Nephron progenitor cell (in vitro differentiated cells): ENCODE measurements at regions not wholly inside any gene's neighbourhood (a gene's known extent, or its start where the extent isn't known, plus 50 kb on each side); places are given as distances from the start of the nearest gene placed in this dataset.

ENCODE experiments used
- DNase-seq: peaks from one replicate; pipeline ENCODE4 v3.0.0; 2021
- H3K27ac Mint-ChIP-seq: 2 replicates; pipeline ENCODE4 v1.8.0; 2021; ENCODE audit warnings: mild to moderate bottlenecking, moderate library complexity, mixed read lengths
- H3K27me3 Mint-ChIP-seq: 2 replicates; pipeline ENCODE4 v1.8.0; 2021; ENCODE audit warnings: mild to moderate bottlenecking, low read depth, mixed read lengths; ENCODE audit not compliant: poor library complexity
- H3K36me3 Mint-ChIP-seq: 2 replicates; pipeline ENCODE4 v1.8.0; 2021; ENCODE audit warnings: low read depth, mixed read lengths
- H3K4me1 Mint-ChIP-seq: 2 replicates; pipeline ENCODE4 v1.8.0; 2021; ENCODE audit warnings: mixed read lengths
- H3K4me3 Mint-ChIP-seq: 2 replicates; pipeline ENCODE4 v1.8.0; 2021; ENCODE audit warnings: mild to moderate bottlenecking, moderate library complexity, mixed read lengths
- H3K9me3 Mint-ChIP-seq: 2 replicates; pipeline ENCODE4 v1.8.0; 2021; ENCODE audit warnings: mild to moderate bottlenecking, moderate library complexity, mixed read lengths
- CTCF ChIP-seq: fragments of 200-600 bp; sonication (generic); IDR thresholded peaks from 2 replicates; pipeline ENCODE4 v1.5.0; 2021; ENCODE audit warnings: antibody characterized with exemption

GRCh38 chr6:81682858-81683620, 69.4 kb downstream of the TENT5A start:
- TF ChIP-seq CTCF = no peak
- Mint-ChIP-seq H3K9me3 (no peaks in the 10 kb centered on the region), H3K4me3 (no peak overlapping the region), H3K36me3 (no peaks in the 10 kb centered on the region), H3K4me1 (no peaks in the 10 kb centered on the region), H3K27me3 (no peaks in the 10 kb centered on the region), H3K27ac (no peak overlapping the region)
- DNase-seq = no peak

- no peaks in the 10 kb centered on the region for H3K4me1 Mint-ChIP-seq
- H3K9me3 Mint-ChIP-seq = no peaks in the 10 kb centered on the region
- no peak overlapping the region for H3K4me3 Mint-ChIP-seq
- H3K27me3 Mint-ChIP-seq = no peaks in the 10 kb centered on the region
- H3K27ac Mint-ChIP-seq = no peak overlapping the region
- no peak for TF ChIP-seq CTCF
- DNase-seq = no peak
- H3K36me3 Mint-ChIP-seq = no peaks in the 10 kb centered on the region
These were observed 70.2 kb downstream of the TENT5A start for GRCh38 chr6:81682235-81682795.

- H3K9me3 Mint-ChIP-seq = no peaks in the 10 kb centered on the region
- H3K4me3 Mint-ChIP-seq = no peak overlapping the region
- no peaks in the 10 kb centered on the region for H3K27me3 Mint-ChIP-seq
- no peaks in the 10 kb centered on the region for H3K36me3 Mint-ChIP-seq
- H3K27ac Mint-ChIP-seq = no peak overlapping the region
- no peaks in the 10 kb centered on the region for H3K4me1 Mint-ChIP-seq
- TF ChIP-seq CTCF = no peak
- no peak for DNase-seq
These were observed 83.0 kb downstream of the TENT5A start for GRCh38 chr6:81669445-81669844.

- no peaks in the 10 kb centered on the region for H3K9me3 Mint-ChIP-seq
- H3K36me3 Mint-ChIP-seq = no peaks in the 10 kb centered on the region
These were observed 83.8 kb downstream of the TENT5A start for GRCh38 chr6:81668615-81669047.

GRCh38 chr6:81666481-81666880, 86.0 kb downstream of the TENT5A start:
- Mint-ChIP-seq H3K36me3 (no peaks in the 10 kb centered on the region), H3K27me3 (no peaks in the 10 kb centered on the region), H3K4me3 (no peak overlapping the region), H3K9me3 (no peaks in the 10 kb centered on the region), H3K27ac (no peak overlapping the region), H3K4me1 (no peaks in the 10 kb centered on the region)
- DNase-seq = no peak
- TF ChIP-seq CTCF = no peak

More at GRCh38 chr6:81668615-81669047, 83.8 kb downstream of the TENT5A start:
- Mint-ChIP-seq H3K27ac (no peak overlapping the region), H3K4me1 (no peaks in the 10 kb centered on the region), H3K27me3 (no peaks in the 10 kb centered on the region), H3K4me3 (no peak overlapping the region)
- DNase-seq = no peak
- no peak for TF ChIP-seq CTCF

GRCh38 chr6:81656231-81656630, 96.2 kb downstream of the TENT5A start:
- H3K27me3 Mint-ChIP-seq = no peaks in the 10 kb centered on the region
- H3K4me1 Mint-ChIP-seq = no peaks in the 10 kb centered on the region
- H3K4me3 Mint-ChIP-seq = no peak overlapping the region
- H3K36me3 Mint-ChIP-seq = no peaks in the 10 kb centered on the region
- TF ChIP-seq CTCF = no peak
- H3K9me3 Mint-ChIP-seq = no peaks in the 10 kb centered on the region
- no peak for DNase-seq
- no peak overlapping the region for H3K27ac Mint-ChIP-seq
